HG03159 (cell line): ENCODE measurements at regions not wholly inside any gene's neighbourhood (a gene's known extent, or its start where the extent isn't known, plus 50 kb on each side); places are given as distances from the start of the nearest gene placed in this dataset.
A peak's percentile ranks its signal among the peaks of the same experiment; 100 is the strongest.

ENCODE experiments used
- ATAC-seq: cut with Tn5 transposase; IDR thresholded peaks from one replicate; pipeline ENCODE4 v1.9.1; 2021; ENCODE audit warnings: mild to moderate bottlenecking, moderate library complexity; ENCODE audit not compliant: unreplicated experiment

DNA sequence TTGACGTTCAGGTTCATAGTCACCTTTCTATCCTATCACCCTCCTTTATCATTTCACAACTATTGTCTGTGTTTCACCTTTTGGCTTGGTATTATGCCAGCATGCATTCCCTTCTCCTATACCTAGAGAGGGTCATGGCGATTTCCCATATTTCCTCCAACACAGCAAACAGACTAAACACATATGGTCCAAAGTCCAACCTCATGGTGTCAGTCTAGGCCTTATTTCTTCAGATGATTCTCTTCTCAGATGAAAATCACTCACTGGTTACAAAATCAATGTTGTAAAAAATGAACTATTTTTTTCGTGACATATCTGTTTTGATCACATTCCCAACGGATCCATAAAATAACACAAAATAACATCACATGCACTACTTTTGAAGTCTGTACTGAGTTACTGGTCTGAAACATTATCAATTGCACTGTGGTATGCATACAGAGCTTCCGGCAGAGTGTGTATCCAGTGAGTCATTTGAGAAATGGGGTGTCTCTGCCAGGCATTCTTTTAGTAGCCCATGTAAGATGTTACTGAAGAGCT is 204.8 kb upstream of the GALNT5 start:
- no peak for ATAC-seq

DNA sequence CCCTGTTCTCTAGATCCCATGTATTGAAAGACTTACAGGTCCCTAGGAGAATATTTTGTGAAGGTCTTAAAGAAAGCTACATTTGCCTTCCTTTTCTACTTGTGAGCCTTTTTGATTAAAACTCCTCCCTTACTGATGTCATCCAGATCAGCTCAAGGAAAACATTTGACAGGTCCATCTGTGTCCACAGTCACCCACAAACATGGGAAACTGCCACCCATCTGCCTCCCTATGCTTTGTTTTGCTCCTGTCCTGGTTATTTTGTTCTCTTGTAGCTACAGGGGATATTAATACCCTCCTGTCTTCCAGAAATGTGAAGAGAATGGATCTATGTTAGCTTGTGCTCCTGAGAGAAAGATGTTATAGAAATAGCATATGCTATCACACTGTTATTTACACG is 203.6 kb upstream of the GALNT5 start:
- no peak for ATAC-seq

DNA sequence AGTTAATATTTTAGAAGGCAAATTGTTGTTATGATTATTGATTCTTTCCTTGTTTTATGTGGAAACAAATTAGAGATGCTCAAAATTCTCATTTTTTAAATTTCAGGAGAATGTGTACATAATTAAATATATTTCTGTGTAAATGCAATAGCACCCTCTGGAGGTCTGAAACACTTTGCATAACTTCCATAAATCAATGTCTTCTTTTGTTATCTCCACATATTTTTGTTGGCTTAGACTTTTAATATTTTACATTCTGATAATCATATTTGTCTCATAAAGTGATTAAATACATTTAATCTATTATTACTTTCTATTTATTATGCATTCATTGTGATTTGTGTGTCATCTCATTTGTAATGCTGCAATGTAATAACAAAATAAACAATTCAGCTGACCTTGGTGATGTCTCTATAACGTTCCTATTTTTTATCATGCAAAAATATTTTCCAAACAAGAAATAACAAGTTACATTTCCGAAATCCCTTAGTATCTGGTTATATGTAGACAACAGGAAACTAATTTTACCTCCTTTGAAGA is 201.8 kb upstream of the GALNT5 start:
- ATAC-seq, result no peak

DNA sequence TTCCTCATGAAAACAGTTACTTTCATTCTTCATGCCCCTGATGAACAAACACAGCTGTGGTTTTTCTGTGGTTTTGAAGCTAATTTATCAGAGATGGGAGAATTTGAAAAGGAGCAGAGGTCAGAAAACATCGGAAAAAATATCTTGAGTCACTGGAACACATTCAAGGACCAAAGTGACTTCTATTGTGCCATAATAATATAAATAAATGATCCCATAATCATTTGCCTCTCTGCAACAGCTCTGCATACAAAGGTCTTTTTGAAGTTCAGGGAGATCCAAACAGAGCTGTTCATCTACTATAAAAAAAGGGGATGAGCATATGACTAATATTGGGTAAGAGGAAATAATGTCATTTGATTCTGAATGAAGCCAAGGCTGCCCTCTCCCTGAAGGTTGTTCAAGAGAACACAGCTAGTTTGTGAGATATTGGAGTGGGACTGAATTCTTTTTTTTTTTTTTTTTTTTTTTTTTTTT is 201.3 kb upstream of the GALNT5 start:
- no peak for ATAC-seq

DNA sequence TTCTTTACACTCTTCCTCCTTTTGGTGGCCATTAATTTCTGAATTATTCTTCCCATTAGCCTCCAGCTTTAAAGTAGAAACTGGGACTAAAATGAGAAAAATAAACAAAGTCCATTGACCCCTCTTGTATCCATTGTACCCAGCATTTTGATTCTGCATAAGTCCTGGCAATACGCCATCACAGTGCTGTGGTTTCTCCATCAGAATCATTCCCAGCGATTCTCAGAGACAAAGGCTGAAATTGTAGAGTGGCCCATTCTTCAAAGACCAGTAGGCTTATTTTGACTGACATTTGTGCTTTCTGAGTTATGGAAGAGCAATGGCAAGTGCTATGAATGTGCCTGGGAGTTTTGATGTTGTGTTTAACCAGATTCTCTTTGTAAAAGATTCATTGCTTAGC is 199.3 kb upstream of the GALNT5 start:
- ATAC-seq, result no peak

DNA sequence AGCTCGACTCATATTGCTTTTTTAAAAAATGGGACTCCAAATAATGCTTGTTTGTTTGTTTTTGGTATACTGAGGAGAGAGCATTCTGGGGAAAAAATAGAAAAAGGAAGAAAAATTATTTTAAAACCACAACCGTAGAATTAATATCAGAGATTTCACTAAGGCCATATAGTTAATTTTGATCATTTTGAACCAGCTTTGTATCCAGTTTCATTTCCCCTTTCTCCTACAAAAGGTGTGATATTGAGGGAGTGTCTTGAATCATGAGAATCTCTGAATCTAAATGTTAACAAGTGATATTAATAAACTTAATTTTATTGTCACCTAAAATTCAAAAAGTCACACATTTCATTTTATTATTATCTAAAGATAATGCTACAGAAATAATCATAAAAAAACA is 198.5 kb upstream of the GALNT5 start:
- ATAC-seq, result no peak

DNA sequence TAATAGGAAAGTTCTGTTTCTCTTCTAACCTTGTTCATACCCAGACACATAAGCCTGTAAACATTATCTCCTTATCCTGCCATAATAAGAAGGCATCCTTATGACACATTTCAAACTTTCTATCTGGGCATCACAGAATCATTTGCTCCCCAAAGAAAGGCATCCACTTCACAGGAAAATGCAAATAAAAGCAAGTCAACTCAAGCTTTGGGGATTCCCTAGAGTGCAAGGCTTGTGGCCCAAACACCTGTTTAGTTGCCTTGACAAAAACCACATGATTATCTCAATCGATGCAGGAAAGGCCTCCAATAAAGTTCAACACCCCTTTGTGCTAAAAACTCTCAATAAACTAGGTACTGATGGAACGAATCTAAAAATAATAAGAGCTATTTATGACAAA is 195.7 kb upstream of the GALNT5 start:
- ATAC-seq, result peak; percentile 92

DNA sequence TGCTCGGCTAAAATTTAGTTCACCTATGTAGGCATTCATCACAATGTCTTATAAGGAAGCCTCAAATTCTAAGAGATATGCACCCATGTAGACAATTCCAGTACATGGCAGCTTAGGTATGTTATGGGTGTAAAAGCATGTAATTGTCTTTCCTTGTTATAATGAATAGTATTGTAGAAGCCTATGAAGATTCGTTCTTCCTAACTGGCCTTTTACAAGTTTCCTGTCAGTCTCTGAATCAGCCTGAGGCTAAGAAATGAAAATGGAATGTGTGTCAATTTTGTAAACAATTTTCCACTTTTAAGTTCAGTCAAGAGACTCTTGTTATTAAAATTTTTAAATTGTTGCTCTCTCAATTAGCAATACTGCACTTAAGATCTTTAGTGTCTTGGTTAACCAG is 189.9 kb upstream of the GALNT5 start:
- ATAC-seq, result no peak

DNA sequence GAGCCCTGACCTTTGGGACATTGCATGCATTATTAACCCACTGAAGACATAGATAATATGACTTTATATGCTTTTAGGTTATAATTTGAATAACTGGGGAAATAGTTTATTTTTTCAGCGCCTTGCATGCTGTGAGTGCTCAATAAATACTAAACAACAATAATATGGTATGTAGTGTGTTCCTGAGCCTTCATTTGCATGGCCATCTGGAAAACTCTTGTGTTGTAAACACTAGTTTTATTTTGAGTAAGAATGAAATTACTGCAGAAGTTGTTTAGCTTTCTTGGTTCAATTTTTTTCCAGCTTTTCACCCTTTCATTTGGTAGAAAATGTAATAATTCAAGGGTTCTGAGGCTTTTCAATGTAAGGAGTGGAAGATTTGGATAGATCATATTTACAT is 189.3 kb upstream of the GALNT5 start:
- ATAC-seq, result no peak

DNA sequence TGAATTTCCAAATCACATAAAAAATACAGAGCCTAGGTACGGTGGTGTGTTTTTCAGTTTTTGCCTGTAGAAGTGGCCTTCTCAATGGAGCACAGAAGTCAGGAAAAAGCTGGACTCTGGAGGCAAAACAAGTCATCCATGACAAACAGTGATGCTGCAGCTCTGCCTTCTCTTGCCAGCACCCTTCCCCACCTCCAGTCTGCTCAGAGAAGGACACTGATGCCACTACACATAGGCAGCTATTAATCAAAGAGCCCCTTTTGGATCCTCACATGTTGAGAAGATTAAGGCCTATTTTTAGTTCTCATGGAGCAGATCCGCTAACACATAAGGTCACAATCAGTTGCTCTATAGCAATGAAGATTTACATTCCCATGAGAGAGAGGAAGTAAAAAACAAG is 181.6 kb upstream of the GALNT5 start:
- no peak for ATAC-seq

DNA sequence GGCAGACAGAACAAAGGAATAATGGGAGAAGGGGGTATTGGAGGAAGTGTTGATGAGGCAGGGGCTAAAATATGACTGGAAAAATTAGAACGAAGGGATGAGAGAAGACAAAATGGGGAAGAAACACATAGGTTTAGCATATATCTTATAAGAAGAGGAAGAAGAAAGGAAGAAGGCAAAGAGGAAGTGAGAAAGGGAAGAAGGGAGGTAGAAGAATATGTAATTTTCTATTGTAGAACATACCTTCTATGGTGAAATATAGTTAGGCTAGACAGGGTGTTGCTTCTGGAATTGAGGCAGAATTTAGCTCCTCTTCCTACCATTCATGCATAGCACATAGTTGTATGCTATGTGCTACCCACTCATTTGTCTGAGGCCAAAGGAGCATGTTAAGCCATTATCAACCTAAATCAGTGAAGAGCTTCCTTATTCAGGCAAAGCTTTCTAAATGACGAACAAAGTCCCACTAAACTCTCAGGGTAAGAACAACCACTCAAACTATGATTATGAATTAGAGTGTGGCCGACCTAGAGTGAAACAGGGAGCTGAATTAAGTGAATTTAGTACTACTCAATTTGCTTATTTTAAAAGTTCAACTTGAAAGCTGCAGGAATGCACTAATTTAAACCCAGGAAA is 180.9 kb upstream of the GALNT5 start:
- peak; percentile 56 for ATAC-seq

DNA sequence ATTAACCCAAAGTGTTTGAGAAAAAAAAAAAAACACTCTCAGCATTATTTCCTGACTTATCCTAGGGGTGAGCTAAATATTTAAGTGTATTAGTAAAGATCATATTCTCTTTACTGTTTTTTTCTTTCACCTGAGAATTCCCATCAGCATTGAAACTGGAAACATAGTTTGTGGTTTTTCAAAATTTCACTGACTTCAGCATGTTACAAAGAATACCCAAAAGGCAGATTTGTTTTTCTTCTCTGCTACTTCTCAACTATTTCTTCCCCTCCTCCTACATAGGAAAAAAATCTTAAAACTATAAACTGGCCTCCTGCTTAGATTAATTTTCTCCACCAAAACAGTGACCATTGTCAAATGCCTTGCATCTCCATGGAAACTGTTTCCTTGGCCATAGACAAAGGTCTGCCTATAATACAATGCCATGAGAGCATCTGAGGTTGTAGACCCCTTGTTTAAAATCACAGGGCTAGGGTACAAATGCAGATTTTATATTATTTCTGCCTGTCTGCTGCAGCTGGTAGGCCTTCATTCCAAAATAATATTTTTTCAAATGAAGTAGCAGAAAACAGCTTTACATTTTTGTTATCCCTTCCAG is 179.7 kb upstream of the GALNT5 start:
- no peak for ATAC-seq

DNA sequence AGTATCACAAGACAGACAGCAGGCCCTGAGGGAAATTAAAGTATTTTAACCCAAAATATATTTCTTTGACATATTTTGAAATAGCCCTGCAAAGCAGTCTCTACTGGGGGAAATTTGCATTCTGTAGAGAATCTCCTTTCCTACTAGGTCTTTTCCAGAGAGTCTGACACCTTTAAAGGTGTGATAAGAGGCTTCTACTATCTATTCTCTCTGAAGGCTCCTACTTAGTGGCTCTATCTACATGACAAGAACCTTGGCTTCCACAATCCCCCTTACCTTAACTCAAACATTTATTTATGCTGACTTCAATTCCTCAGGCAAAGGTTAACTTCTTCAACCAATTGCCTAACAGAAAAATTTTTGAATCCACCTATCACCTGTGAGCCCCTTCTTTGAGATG is 174.6 kb upstream of the GALNT5 start:
- no peak for ATAC-seq

DNA sequence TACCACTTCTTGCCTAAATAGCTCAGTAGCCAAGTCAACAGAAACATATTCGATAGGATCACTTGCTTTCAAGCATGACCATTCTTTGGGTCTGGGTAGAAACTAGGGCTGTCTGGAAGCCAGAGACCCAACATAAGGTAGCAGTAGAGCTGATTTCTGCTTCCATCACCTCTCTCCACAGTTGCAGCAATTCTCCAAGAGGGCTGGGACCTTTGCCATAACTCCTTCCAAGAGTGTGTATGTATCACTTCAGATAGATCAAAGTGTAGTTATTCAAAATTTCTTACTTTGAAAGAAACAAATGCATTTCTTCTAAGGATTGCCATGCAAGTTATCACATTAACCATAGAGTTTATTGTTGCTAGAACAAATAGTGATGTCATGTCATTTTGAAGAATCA is 172.0 kb upstream of the GALNT5 start:
- ATAC-seq, result no peak

DNA sequence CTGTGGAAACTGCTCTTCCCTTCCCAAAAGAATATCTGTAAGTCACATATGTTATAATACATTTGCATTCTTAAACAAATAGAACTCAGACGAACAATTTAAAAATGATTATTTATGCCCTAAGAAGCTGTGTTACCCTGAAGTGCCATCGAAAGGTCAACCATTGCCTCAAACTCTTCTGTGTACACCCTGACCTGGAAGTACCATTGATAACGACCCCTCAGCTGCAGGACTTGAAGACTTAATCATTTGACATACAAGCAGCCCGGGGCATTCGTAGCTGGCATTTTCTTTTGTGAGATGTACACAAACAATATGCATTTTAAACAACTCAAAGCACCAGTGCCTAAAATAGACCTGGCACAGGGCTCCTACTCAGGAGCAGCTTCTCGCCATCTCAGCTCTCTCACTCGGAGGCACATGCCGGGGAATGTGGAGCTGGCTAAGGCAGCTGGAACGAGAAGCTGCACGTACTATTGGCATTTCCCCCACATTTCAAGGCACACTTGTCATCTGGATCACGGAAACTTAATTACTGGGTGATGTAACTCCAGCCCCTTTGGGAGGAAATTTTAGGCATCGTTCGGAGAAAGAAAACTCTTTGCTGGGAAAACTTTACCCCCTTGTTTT is 170.0 kb upstream of the GALNT5 start:
- no peak for ATAC-seq

DNA sequence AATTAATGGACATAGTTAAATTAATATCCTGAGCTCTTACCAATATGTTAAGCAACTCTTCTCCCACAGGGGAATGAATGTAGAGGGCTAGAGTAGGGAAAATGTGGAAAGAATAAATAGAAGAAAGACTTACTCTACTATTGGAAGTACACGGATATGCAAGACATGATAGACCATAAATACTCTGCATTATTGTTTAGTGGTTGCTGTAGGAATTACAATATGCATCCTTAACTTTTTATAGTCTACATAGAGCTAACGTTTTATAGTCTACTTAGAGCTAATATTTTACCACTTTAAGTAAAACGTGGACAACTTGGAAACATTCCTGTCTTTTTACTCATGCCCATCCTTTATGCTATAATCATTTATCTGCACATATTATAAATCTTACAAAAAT is 163.8 kb upstream of the GALNT5 start:
- no peak for ATAC-seq

DNA sequence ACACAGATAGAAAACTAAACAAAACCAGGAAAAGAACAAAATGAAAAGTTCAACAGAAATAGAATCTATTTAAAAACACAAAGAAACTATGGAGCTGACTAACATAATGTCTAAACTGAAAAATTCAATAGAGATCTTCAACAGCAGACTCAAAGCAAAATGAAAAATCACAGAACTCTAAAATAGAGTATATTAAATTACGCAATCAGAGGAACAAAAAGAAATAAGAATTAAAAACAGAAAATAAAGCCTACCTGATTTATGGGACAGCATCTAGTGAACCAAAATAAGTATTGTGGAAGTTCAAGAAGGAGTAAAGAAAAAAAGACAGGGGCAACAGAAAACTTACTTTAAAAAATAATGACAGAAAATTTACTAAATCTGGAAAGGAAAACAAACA is 152.1 kb upstream of the GALNT5 start:
- ATAC-seq, result no peak

DNA sequence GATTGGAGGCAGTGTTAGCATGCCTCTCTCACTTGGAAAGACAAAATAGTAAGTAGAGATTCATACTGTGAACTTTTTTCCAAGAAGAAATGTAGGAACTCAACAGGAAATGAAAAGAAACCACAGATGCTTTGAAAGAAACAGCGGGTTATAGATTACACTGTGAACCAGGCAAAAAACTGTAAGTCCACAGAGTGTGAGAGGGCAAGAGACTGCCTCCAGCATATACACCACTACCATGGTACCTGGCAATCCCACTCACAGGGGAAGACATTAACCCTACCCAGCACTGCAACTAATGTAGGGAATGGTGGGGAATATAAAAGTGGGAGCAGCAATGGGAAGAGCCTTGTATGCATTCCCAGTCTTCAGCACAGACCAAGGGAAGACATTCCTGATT is 150.6 kb upstream of the GALNT5 start:
- ATAC-seq, result no peak

DNA sequence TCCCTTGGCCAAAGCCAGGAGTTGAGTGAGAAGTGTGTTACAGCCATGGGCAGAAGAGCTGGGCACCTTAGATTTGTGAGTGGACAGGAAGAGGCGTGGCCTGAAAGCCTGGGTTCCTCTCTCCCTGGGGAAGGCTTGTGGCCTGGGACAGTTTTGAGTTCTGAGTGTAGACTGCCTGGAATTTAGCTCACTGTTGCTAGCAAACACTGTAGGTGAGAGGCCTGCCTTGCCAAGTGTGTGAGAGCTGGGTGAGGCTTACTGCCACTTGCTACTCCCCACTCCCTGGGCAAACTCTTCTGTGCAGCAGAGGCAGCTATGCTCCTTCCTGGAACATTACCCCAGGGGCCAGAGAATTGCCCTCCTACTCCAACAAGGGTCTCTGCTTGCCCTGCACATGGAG is 150.0 kb upstream of the GALNT5 start:
- ATAC-seq, result no peak

DNA sequence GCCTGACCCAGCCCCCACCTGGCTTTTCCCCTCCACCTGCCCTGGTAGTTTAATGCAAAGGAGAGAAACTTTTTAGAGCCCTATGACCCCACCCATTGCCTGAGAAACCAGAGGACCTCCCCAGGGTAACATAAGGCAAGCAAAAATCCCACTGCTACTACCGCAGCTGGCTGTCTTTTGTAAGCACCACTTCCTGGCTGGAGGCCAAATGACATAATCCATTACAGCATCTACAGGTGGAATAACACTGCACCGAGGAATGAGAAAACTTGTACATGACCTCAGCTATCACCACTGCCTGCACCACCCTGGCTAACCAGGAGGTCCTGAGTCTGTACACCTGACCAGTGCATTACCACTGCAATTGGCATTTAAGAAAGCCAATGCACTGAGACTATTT is 149.6 kb upstream of the GALNT5 start:
- no peak for ATAC-seq

DNA sequence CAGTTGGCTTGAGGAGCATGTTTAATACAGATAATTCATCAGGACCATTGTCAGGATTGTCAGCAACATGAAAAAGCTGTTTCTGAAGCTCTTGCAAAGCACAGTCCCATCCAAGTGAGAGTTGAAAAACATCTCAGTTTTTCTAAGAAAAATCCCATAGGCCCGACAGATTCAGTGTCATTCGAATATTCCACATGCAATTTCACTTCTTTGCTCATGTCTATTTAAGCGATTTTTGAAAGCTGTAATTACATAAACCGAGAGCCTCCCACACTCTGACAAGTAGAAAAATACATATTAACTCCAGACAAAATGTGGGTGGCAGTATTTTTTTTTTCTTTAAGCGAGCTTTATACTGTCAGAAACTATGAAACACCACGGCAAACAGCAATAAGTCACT is 134.7 kb upstream of the GALNT5 start:
- ATAC-seq, result no peak

DNA sequence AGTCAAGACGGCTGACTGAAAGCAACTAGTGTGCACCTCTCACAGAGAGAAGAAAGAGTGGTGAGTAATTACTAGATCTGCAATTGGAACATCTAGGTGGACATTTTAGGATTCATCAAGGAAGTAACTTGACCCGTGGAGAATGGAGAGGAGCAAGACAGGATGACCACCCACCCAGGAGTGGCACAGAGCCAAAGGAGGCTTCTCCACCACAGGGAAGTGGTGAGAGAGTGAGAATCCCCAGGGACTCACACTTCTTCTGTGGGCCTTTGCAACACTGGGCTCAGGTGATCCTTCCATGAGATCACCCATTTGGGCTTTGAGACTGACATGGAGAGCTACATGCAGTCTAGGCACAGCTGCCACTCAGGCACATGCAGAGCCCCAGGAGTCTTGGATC is 132.8 kb upstream of the GALNT5 start:
- ATAC-seq, result no peak
